GM19351 (cell line): ENCODE measurements at regions not wholly inside any gene's neighbourhood (a gene's known extent, or its start where the extent isn't known, plus 50 kb on each side); places are given as distances from the start of the nearest gene placed in this dataset.

Experiments
- ATAC-seq: cut with Tn5 transposase; IDR thresholded peaks from one replicate; pipeline ENCODE4 v1.9.1; 2021; ENCODE audit warnings: mild to moderate bottlenecking, moderate library complexity; ENCODE audit not compliant: unreplicated experiment

DNA sequence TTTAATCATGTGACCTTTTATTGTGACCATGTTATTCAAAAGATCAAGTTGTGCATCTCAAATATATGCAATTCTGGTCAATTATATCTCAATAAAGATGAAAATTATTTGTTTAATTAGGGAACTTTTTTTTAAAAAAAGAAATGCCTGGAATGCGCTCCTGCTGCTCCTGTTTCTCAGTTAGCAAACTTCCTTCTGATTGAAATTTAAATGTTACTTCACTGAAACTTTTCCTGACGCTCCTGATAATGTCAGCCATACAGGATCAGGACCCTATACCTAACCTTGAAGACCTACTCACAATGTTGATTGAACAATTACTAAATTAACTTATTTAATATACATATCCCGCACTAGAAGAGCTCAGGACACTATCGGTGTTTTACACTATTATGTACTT, 190.4 kb downstream of the MACC1 start:
- ATAC-seq, result no peak

DNA sequence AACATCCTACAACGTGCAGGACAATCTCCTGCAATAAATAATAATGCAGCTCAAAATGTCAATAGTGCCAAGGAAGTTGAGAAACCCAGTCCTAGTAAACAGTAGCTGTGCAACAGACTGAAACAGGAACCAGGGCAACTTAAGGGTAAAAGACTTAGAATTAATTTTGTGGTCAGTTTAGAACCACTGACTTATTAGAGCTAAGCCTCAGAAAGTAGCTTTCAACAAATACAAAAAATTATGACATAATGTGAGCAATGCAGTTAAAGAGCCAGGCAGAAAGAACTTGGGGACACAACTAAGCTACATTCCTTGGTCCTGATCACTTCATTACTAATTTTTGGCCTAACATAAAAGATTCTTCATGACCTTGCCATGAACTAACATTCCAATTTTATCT, 195.4 kb downstream of the MACC1 start:
- peak; percentile 83 for ATAC-seq

DNA sequence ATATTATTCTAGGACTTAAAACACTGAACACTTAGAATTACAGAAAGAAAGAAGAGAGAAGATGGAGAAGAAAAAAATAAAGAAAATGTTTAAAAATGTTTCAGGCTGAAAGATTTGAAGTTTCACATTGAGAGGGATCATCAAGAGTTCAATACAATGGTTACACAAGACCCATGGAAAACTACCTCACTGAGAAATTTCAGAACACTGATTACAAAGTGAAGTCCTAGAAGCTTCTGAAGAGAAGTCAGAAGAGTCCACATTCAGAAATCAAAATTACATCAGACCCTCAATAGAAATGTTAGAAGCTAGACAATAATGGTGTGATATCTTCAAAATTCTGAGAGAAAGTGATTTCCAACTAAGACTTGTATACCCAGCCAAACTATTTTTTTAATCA, 196.1 kb downstream of the MACC1 start:
- ATAC-seq, result no peak

DNA sequence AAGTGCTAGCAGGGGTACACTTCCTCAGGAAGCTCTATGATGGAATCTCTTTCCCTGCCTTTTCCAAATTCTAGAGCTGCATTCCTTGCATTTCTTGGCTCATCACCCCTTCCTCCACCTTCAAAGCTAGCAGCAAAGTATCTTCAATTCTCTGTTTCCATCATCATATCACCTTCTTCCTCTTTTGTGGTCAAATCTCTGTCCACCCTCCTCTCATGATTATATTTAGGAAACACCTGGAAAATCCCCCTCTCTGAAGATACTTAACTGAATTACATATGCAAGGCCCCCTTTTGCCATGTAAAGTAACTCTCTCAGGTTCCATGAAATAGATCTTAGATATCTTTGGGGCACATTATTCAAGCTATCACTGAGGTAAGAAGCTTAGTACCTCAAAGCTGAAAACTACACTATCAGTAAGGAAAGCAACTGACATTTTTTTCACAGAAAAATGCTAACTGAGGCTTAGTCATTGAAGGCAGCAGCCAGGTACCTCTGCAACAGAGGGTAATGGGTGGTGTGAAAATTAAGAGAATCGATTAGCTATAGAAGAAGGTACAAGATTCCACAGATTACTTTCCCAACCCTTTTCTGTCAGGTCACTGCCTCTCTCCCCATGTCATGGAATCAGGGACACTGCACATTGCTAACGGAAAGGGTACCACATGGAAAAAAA, 197.3 kb downstream of the MACC1 start:
- ATAC-seq, result peak; percentile 75

DNA sequence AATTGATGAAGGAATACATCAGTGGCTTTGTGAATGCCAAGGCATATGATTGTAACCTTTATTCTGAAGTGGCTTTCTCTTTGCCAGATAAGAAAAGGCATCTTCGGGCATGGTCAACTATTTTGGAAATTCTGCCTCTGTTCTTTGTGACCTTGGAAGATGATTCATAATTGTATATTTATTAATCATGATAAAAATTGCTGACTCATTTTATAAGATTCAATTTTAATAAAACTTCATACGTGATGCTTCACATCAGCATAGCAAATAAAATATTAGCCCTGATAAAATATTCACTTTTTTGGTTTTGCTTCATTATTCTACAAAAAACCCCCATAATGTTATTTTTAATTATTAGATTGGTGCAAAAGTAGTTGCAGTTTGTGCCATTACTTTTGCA, 200.5 kb downstream of the MACC1 start:
- ATAC-seq, result no peak

DNA sequence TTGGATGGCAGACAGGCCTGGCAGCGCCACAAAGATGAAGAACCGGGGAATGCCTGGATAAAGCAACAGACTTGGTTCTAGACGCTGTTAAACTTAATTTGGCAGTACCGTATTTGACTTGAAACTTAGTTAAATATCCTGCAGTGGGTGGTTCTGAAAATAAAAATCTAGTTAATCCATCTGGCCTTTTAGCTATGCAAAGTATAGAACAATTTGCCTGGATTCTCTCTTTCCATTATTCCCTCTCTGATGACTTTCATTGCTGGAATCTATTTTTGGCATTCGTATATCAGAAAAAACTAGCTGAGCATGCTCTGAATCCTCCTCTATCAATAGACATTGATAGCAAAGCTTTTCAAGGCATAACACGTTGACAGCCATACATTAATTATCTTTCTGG, 203.6 kb downstream of the MACC1 start:
- ATAC-seq, result no peak

DNA sequence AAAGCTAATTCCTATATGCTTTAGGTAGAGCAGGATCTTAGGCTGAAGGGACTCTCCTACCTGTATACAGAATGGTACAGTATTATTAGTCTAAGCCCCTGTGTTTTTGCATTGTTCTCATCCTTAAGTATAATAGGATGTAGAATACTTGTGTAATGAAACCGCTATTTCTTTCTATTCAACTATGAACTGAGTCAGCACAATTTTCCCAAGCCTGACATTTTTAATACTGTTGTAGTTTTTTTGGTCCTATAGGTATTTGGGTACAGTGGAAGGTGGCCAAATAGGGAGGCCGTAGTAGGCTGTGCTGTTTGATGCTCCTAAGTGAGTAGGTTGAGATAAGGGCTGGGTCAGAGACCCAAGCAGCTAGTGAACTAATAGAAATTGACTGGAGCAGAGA, 205.1 kb downstream of the MACC1 start:
- no peak for ATAC-seq

DNA sequence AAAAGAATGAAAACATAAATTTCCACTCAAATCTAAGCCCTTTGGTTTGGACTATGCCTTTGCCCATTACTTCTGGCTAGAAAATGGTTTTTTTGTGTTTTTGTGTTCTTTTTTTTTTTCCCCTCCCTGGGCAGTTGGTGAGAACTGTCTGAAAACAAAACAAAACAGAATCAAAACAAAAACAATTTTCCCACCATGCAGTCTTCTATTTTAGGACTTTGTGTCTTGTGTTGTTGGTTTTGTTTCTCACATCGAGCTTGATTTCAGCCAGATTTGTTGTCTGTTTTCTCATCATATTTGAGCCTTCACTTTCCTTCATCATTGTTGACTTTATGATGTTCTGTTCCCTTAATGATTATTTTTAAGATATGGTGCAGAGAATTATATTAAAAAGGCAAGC, 206.3 kb downstream of the MACC1 start:
- no peak for ATAC-seq

DNA sequence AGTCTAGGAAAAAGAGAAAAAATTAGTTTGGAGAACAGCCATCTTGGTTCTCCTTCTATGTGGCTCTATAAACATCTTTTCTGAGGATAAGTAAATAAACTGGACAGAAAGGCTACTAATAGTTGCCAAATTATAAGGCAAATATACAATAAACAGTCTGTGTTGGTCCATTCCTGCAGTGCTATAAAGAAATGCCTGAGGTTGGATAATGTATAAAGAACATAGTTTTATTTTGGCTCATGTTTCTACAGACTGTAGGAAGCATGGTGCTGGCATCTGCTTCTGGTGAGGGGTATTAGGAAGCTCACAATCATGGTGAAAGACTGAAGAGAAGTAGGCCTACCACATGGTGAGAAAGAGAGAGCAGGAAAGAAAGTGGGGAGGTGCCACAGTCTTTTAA, 209.7 kb downstream of the MACC1 start:
- no peak for ATAC-seq

DNA sequence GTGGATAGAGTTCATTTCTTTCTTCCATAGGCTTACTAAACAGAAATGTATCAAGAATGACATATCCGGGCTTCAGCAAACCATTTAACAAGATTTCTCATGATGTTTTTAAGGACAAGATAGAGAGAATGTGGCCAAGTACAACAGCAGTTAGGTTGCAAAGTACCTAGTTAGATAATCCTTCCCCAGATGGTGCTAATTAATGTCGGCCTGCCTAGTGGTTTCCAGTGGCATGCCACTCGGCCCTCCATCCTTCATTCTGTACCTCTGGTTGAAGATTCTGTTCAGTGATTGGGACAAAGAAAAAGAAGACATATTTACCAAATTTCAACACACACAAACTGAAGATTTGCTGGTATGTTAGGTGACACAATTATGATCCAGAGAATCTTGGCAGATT, 212.1 kb downstream of the MACC1 start:
- no peak for ATAC-seq

DNA sequence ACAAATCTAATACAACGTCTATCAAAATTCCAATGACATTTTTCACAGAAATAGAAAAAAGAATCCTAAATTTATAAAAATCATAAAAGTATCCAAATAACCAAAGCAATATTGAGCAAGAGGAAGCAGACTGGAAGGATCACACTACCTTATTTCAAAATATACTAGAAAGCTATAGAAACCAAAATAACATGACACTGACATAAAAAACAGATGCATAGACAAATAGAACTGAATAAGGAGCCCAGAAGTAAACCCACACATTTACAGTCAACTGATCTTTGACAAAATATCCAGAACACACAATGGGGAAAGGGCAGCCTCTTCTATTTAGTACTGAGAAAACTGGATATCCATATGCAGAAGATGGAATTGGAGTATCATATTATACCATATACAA, 217.5 kb downstream of the MACC1 start:
- ATAC-seq, result no peak

DNA sequence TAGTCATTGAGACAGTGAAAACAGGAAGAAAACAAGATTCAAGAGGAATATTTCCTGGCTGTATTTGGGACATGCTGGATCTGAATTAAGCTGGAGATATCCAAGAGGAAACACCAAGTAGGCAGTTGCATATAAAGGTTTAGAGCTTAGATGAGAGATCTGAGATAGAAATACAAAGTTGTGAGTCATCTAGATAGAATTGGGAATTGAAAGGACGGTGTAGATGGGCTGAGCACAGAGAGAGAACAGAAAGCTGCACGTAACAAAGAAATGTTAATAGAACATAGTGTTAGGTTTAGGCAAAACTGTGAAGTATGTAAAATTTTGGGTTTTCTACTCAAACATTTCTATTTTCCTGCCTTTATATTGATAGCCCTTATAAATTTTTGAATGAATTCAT, 218.5 kb upstream of the TMEM196 start:
- no peak for ATAC-seq

DNA sequence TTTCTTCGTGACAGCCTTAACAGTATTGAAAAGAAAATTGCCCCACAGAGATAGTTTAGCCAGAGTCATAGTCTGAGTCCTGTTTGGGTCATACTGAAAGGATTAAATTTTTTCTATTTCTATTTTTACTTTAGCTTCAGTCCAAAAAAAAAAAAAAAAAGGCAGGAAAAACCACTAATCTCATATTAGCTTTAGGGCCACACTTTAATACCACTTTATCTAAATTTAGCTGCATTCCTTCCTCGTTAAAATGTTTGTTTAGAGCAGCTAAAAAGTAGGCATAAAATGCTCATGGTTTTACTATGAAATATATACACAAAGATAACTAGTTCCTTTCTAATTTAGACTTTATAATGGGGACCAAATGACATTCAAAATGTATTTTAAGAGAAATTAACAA, 216.5 kb upstream of the TMEM196 start:
- no peak for ATAC-seq

DNA sequence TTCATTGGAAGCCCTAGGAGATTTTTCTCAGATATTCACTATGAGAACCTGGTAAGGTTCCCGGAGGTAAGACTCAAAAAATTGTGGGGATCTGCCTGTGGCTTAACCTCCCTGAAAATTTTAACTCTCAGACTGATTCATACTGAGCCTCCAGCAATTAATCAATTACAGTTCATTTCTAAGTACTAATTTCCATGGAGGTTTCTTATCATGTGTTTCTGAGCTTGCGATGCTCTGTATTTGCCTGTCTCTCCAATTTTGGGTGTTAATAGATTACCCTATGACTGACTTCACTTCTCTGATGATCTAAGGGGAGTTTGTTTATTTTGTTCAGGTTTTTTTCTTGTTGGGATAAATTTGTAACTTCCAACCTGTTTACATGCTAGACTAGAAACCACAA, 215.4 kb upstream of the TMEM196 start:
- ATAC-seq, result no peak

DNA sequence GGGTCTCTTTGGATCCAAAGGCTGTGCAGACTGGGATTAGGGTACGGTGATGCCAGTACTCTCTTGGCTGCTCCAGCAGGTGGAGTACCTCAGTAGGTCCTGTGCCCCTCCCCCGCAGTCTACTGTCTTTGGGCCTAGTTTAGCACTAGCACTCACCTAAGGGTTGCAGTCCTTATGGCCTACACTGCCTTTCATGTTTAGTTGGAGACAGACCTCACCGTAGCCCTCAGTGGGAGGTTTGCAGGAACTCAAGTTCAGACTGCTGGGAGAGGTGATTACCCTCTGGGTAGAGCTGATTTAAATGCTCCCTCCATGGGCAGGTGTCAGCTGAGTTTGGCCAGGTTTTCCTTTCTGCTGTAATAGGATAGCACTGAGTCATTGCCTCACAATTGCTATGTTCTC, 210.8 kb upstream of the TMEM196 start:
- ATAC-seq, result no peak

DNA sequence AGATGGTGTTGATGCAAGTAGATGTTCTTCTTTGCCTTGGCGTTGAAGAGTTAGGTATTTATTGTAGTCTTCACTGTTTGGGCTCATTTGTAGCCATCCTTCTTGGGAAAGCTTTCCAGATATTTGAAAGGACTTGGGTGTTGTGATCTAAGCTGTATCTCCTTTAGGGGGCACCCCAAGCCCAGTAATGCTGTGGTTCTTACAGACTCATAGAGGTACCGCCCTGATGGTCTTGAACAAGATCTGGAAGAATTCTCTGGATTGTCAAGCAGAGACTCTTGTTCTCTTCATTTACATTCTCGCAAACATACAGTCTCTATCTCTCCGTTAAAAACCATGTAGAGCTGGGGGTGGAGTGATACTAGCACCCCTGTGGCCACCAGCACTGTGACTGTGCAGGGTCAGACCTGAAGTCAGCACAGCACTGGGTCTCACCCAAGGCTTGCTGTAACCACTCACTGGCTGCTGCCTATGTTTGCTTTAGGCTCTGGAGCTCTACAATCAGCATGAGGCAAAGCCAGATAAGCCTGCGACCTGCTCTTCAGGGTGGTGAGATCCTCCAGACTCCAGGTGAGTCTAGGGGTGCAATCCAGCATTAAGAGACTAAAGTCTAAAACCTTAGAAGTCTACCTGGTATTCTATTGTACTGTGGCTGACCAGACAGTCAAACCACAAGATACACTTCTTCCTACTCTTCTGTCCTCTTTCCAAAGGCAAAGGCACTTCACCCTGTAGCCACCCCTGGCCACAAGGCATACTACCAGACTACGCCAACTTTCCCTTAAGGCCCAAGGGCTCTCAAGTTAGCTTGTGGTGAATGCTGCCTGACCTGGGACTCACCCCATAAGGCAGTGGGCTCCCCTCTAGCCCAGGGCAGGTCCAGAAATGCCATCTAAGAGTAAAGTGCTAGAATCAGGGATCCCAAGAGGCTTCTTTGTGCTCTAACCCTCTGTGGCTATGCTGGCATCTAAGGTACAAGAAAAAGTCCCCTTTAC, 209.7 kb upstream of the TMEM196 start:
- ATAC-seq, result peak; percentile 45

DNA sequence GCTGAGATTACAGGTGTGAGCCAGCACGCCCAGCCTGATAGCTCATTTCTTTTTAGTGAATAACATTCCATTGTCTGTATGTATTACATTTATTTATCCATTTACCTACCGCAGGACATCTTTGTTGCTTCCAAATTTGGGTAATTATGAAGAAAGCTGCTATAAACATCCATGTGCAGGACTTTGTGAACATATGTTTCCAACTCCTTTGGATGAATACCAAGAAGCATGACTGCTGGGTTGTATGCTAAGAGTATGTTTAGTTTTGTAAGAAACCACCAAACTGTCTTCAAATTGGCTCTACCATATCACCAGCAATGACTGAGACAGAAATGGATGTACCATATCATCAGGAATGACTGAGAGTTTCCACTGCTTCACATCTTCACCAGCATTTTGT, 200.2 kb upstream of the TMEM196 start:
- no peak for ATAC-seq

DNA sequence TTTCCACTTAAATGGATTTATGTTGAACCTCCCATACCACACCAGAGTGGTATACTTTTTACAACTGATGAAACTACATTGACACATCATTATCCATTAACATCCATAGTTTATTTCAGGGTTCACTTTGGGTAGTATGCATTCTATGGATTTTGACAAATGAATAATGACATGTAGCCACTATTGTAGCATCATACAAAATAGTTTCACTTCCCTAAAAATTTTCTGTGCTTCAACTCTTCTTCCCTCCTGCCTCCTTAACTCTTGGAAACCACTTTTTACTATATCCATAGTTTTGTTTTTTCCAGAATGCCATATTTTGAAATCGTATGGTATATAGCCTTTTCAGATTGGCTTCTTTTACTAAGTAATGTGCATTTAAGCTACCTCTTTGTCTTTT, 199.5 kb upstream of the TMEM196 start:
- ATAC-seq, result no peak

DNA sequence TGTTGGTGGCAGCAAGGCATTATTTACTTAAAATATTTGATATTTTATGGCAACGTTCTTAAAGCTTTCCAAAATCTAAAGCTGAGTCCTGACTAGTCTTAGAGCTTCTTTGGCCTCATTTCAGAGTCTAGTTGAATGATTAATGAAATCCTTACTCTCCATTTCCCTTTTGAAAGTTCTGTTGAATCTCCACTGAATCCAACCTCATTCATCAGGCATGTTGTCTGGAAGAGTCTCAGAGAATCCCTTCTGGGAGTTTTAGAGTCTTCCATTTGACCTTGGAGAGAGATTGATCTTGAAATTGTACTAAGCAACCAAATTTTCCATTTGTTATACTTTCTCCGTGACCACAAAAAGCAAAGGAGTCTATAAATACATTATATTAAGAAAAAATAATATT, 198.5 kb upstream of the TMEM196 start:
- ATAC-seq, result no peak

DNA sequence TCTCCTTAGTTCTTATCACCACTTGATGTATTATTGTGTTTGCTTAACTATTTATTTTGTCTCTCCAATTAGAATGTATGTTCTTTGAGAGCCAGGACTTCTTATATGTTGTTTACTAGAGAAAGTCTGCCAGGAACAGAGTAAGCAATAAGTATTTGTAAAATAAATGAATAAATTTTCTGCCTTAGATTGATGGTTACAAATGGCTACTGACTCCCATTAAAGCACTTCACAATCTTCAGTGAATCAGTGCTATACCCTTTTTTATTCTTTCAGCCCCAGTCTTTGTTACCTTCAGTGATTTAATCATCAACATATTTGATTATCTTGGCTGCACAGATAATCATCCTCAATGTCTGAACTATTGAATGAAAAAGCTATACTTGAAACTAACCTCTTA, 197.1 kb upstream of the TMEM196 start:
- ATAC-seq, result no peak

DNA sequence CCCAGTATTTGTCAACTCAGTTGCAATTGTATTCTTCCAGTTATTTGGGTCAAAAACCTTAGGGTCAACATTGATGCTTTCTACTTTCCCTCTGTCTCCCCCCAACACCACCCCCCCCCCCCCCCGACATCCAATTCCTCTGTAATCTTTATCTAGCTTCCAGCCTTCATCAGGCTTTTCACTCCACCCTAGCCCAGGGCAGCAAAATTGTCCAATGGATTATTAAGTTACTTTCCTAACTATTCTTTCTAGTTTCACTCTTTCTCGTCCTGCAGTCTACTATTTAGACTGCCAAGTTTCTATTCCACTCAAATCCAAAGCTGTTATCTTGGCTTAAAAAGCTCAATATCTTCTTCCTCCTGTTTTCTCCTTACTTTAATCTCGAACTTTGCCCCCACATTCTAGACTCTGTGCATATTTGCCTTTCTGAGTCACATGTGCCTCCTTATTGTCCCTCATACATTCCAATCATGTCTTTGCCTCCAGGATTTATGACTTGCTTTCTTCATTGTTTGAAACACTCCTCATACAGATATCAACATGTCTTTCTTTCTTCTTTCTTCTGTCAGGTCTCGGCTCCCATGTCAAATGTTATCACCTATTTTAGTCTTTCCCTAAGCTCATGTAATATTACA, 196.6 kb upstream of the TMEM196 start:
- no peak for ATAC-seq

DNA sequence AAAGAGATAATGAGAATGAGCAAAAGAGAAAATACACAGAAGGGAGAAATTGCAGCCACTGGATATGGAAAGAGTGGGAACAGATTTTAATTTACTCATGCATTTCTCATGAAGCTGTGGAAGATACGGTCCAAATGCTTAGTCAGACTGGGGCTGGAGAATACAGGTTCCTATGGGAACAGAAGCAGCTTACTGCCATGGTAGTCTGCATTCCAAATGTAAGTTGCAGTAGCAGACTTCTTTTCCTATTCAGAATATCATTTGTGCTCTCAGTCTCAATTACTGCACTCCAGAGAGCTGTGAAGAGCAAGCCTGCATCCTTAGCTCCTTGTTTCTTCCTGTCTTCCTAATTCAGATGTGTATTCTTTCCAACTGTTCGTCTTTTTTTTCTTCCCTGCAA, 190.8 kb upstream of the TMEM196 start:
- ATAC-seq, result no peak
